ENCODE measurements at regions not wholly inside any gene's neighbourhood (a gene's known extent, or its start where the extent isn't known, plus 50 kb on each side); places are given as distances from the start of the nearest gene placed in this dataset.

- TF ChIP-seq CTCF (IDR thresholded peaks at IDR 0.05 in 2 of 3, conservative IDR thresholded peaks at IDR 0.05 in 1 of 3; ENCODE audit: borderline replicate concordance in 1 of 3, insufficient read depth in 1 of 3, low read depth in 2 of 3, low read length in 2 of 3) (no peak), POLR2A (IDR thresholded peaks at IDR 0.05; ENCODE audit: borderline replicate concordance, extremely low read depth, insufficient read depth, insufficient read length) (no peak), EZH2phosphoT487 (IDR thresholded peaks at IDR 0.05; ENCODE audit: borderline replicate concordance) (no peak), REST (IDR thresholded peaks at IDR 0.05; ENCODE audit: low read depth) (no peak), EZH2 (IDR thresholded peaks at IDR 0.05) (no peak), SIN3A (IDR thresholded peaks at IDR 0.05; ENCODE audit: low read depth) (no peak)
- TF ChIP-seq, protein P1, sequence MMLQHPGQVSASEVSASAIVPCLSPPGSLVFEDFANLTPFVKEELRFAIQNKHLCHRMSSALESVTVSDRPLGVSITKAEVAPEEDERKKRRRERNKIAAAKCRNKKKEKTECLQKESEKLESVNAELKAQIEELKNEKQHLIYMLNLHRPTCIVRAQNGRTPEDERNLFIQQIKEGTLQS (IDR thresholded peaks at IDR 0.05): no peak
These were observed 904.6 kb upstream of the SORCS1 start for GRCh38 chr10:108069096-108069495.

Data from HCT116 (cell line).